ENCODE measurements at regions not wholly inside any gene's neighbourhood (a gene's known extent, or its start where the extent isn't known, plus 50 kb on each side); places are given as distances from the start of the nearest gene placed in this dataset.

DNA sequence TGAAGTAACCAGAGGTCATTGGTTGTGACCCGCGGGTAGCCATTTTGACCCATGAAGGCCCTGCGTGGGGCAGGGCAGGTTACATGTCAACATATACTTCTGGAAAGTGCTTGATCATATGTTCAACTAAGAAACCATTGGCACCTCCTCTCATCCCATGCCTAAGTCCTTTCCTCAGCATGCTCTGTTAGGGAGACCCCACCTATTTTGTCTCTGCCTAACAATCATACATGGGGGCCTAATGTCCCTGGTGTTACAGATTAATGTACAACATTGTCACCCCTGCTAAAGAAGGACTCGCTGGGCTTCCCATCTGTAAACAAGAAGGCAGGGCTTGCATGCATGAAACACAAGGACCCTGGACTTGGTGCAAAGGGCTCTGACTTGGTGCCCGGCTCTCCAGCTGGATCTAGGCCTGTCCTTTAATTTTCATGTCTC is 133.7 kb upstream of the TNS3 start:
- no peak for DNase-seq
- Histone ChIP-seq H3K27me3 (no peaks in the 10 kb centered on the region), H3K4me1 (peaks cover 2% of the 10 kb centered on the region; the same call in 1 of the 2 replicates), H3K4me3 (ENCODE audit: low read depth, low read length) (no peak overlapping the region), H3K36me3 (no peaks in the 10 kb centered on the region), H3K9me3 (no peaks in the 10 kb centered on the region)
- TF ChIP-seq, protein P1, sequence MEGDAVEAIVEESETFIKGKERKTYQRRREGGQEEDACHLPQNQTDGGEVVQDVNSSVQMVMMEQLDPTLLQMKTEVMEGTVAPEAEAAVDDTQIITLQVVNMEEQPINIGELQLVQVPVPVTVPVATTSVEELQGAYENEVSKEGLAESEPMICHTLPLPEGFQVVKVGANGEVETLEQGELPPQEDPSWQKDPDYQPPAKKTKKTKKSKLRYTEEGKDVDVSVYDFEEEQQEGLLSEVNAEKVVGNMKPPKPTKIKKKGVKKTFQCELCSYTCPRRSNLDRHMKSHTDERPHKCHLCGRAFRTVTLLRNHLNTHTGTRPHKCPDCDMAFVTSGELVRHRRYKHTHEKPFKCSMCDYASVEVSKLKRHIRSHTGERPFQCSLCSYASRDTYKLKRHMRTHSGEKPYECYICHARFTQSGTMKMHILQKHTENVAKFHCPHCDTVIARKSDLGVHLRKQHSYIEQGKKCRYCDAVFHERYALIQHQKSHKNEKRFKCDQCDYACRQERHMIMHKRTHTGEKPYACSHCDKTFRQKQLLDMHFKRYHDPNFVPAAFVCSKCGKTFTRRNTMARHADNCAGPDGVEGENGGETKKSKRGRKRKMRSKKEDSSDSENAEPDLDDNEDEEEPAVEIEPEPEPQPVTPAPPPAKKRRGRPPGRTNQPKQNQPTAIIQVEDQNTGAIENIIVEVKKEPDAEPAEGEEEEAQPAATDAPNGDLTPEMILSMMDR (IDR thresholded peaks at IDR 0.05; ENCODE audit: low read depth, low read length): no peak

GRCh38 chr7:47714669-47715607 is 133.0 kb upstream of the TNS3 start:
- DNase-seq: no peak
- H3K27me3 ChIP-seq: no peaks in the 10 kb centered on the region
- TF ChIP-seq, protein P1 (IDR thresholded peaks at IDR 0.05; ENCODE audit: low read depth, low read length): no peak
- H3K4me1 ChIP-seq: no peaks in the 10 kb centered on the region
- no peaks in the 10 kb centered on the region for H3K9me3 ChIP-seq
- no peak overlapping the region for H3K4me3 ChIP-seq (ENCODE audit: low read depth, low read length)
- no peaks in the 10 kb centered on the region for H3K36me3 ChIP-seq

DNA sequence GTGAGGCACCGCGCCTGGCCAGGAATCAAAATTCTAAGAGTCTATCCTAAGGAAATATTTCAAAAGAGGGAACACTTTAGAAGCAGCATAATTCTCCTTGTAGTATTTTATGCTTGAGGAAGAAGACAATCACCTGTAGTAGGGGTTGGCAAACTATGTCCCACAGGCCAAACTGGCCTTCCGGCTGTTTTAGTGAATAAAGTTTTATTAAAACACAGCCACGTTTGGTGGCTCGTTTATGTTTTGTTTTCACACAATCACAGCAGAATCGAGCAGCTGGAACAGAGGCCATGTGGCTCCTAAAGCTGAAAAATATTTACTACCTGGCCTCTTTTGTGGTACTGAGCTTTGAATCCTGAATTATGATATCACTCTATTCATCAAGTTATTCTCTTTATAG is 131.7 kb upstream of the TNS3 start:
- no peak for DNase-seq
- Histone ChIP-seq H3K4me3 (ENCODE audit: low read depth, low read length) (no peak overlapping the region), H3K4me1 (no peaks in the 10 kb centered on the region), H3K9me3 (no peaks in the 10 kb centered on the region), H3K36me3 (no peaks in the 10 kb centered on the region), H3K27me3 (no peaks in the 10 kb centered on the region)
- TF ChIP-seq, protein P1 (IDR thresholded peaks at IDR 0.05; ENCODE audit: low read depth, low read length): no peak

- no peaks in the 10 kb centered on the region for H3K4me1 ChIP-seq
- TF ChIP-seq, protein P1 (IDR thresholded peaks at IDR 0.05; ENCODE audit: low read depth, low read length): no peak
These were observed 130.5 kb upstream of the TNS3 start for GRCh38 chr7:47712416-47712815.

DNA sequence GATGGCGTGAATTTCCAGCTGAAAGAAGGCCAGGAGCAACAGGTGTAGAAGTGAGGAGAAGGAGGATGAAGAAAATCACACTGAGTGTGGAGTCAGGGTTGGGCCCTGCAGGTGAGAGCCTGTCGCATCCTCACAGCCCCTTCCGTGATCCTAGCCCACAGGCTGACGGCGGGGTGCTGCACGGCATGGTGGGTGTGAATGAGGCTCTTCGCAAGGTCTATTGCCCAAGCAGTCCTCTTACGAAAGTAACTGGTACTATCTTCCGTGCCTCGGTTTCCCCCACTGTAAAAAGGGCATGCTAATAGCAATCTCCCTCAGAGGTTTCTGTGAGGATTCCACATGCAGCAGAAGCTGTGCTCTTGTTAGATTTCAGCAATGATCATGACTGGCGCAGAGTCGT is 129.9 kb upstream of the TNS3 start:
- no peaks in the 10 kb centered on the region for H3K36me3 ChIP-seq
- DNase-seq: no peak
- no peaks in the 10 kb centered on the region for H3K27me3 ChIP-seq
- H3K9me3 ChIP-seq: no peaks in the 10 kb centered on the region
- H3K4me3 ChIP-seq (ENCODE audit: low read depth, low read length): no peak overlapping the region
- no peaks in the 10 kb centered on the region for H3K4me1 ChIP-seq
- TF ChIP-seq, protein P1 (IDR thresholded peaks at IDR 0.05; ENCODE audit: low read depth, low read length): no peak

More at GRCh38 chr7:47712416-47712815, 130.5 kb upstream of the TNS3 start:
- Histone ChIP-seq H3K9me3 (no peaks in the 10 kb centered on the region), H3K4me3 (ENCODE audit: low read depth, low read length) (no peak overlapping the region), H3K36me3 (no peaks in the 10 kb centered on the region), H3K27me3 (no peaks in the 10 kb centered on the region)
- DNase-seq: no peak

All from BE2C (cell line).